Glutamatergic neuron (in vitro differentiated cells): ENCODE measurements at regions not wholly inside any gene's neighbourhood (a gene's known extent, or its start where the extent isn't known, plus 50 kb on each side); places are given as distances from the start of the nearest gene placed in this dataset.

Experiments
- DNase-seq: peaks from one replicate; pipeline ENCODE4 v3.0.0; 2022
- H3K27ac Mint-ChIP-seq: one replicate; pipeline ENCODE4 v1.8.0; 2020; ENCODE audit warnings: mild to moderate bottlenecking, mixed read lengths, inconsistent platforms; ENCODE audit not compliant: unreplicated experiment
- H3K27me3 Mint-ChIP-seq: one replicate; pipeline ENCODE4 v1.8.0; 2020; ENCODE audit warnings: mild to moderate bottlenecking, moderate library complexity, mixed read lengths, inconsistent platforms; ENCODE audit not compliant: unreplicated experiment
- H3K36me3 Mint-ChIP-seq: one replicate; pipeline ENCODE4 v1.8.0; 2020; ENCODE audit warnings: mild to moderate bottlenecking, mixed read lengths, inconsistent platforms; ENCODE audit not compliant: unreplicated experiment
- H3K4me1 Mint-ChIP-seq: one replicate; pipeline ENCODE4 v1.8.0; 2020; ENCODE audit warnings: mild to moderate bottlenecking, low read depth, mixed read lengths, inconsistent platforms; ENCODE audit not compliant: unreplicated experiment
- H3K4me3 Mint-ChIP-seq: one replicate; pipeline ENCODE4 v1.8.0; 2020; ENCODE audit warnings: mild to moderate bottlenecking, mixed read lengths, inconsistent platforms; ENCODE audit not compliant: unreplicated experiment
- H3K9me3 Mint-ChIP-seq: one replicate; pipeline ENCODE4 v1.8.0; 2020; ENCODE audit warnings: mild to moderate bottlenecking, moderate library complexity, mixed read lengths, inconsistent platforms; ENCODE audit not compliant: unreplicated experiment
- CTCF ChIP-seq: fragments of 200-600 bp; sonication (generic); IDR thresholded peaks from one replicate; pipeline ENCODE4 v1.5.0; 2021; ENCODE audit not compliant: partially characterized antibody, unreplicated experiment

GRCh38 chr17:59501690-59502089 is 63.7 kb upstream of the DHX40 start:
- Mint-ChIP-seq H3K9me3 (peaks cover 4% of the 10 kb centered on the region), H3K4me3 (no peak overlapping the region), H3K27ac (peak overlapping the region; percentile 96), H3K27me3 (no peaks in the 10 kb centered on the region), H3K36me3 (peaks cover 4% of the 10 kb centered on the region), H3K4me1 (peaks cover 10% of the 10 kb centered on the region)
- DNase-seq, result no peak
- TF ChIP-seq CTCF, result no peak

GRCh38 chr17:59502800-59503199 is 62.6 kb upstream of the DHX40 start:
- Mint-ChIP-seq H3K4me1 (peaks cover 9% of the 10 kb centered on the region), H3K27me3 (no peaks in the 10 kb centered on the region)

GRCh38 chr17:59503500-59503899 is 61.9 kb upstream of the DHX40 start:
- peaks cover 4% of the 10 kb centered on the region for H3K9me3 Mint-ChIP-seq
- H3K36me3 Mint-ChIP-seq, result peaks cover 4% of the 10 kb centered on the region
- H3K4me3 Mint-ChIP-seq, result no peak overlapping the region
- H3K27me3 Mint-ChIP-seq, result no peaks in the 10 kb centered on the region
- no peak overlapping the region for H3K27ac Mint-ChIP-seq
- H3K4me1 Mint-ChIP-seq, result peaks cover 8% of the 10 kb centered on the region
- TF ChIP-seq CTCF, result no peak
- DNase-seq, result no peak

More at GRCh38 chr17:59502800-59503199, 62.6 kb upstream of the DHX40 start:
- Mint-ChIP-seq H3K9me3 (peaks cover 4% of the 10 kb centered on the region), H3K27ac (peak overlapping the region; percentile 11), H3K36me3 (peaks cover 4% of the 10 kb centered on the region), H3K4me3 (no peak overlapping the region)
- DNase-seq, result no peak
- TF ChIP-seq CTCF, result no peak

GRCh38 chr17:59504821-59505220 is 60.6 kb upstream of the DHX40 start:
- TF ChIP-seq CTCF, result no peak
- H3K4me3 Mint-ChIP-seq, result no peak overlapping the region
- H3K9me3 Mint-ChIP-seq, result no peaks in the 10 kb centered on the region
- H3K36me3 Mint-ChIP-seq, result no peaks in the 10 kb centered on the region
- no peak for DNase-seq
- H3K27me3 Mint-ChIP-seq, result no peaks in the 10 kb centered on the region
- peaks cover 9% of the 10 kb centered on the region for H3K4me1 Mint-ChIP-seq
- no peak overlapping the region for H3K27ac Mint-ChIP-seq

- H3K27me3 Mint-ChIP-seq, result peaks cover 1% of the 10 kb centered on the region
- no peak overlapping the region for H3K27ac Mint-ChIP-seq
- DNase-seq, result no peak
- no peak overlapping the region for H3K4me3 Mint-ChIP-seq
- H3K9me3 Mint-ChIP-seq, result no peaks in the 10 kb centered on the region
- TF ChIP-seq CTCF, result no peak
- H3K4me1 Mint-ChIP-seq, result peaks cover 10% of the 10 kb centered on the region
- H3K36me3 Mint-ChIP-seq, result no peaks in the 10 kb centered on the region
These were observed 59.7 kb upstream of the DHX40 start for GRCh38 chr17:59505610-59506276.
